GM19324 (cell line): ENCODE measurements at regions not wholly inside any gene's neighbourhood (a gene's known extent, or its start where the extent isn't known, plus 50 kb on each side); places are given as distances from the start of the nearest gene placed in this dataset.
"Not testable (repeated sequence)": the region's sequence is repeated elsewhere in the genome, so short reads cannot be mapped to it uniquely, and the experiment has no call there.

ENCODE experiments used
- ATAC-seq: cut with Tn5 transposase; IDR thresholded peaks from one replicate; pipeline ENCODE4 v1.9.1; 2021; ENCODE audit warnings: mild to moderate bottlenecking, moderate library complexity; ENCODE audit not compliant: unreplicated experiment, low FRiP score

- ATAC-seq: no peak
Observed at GRCh38 chr10:9501944-9502343, 1447.5 kb downstream of the GATA3 start.

- no peak for ATAC-seq
Observed at GRCh38 chr10:9504227-9504626, 1449.7 kb downstream of the GATA3 start.

- ATAC-seq: no peak
Observed at GRCh38 chr10:9505546-9505945, 1451.1 kb downstream of the GATA3 start.

GRCh38 chr10:9508606-9509005, 1454.1 kb downstream of the GATA3 start:
- no peak for ATAC-seq

- no peak for ATAC-seq
Observed at GRCh38 chr10:9510626-9511025, 1456.1 kb downstream of the GATA3 start.

GRCh38 chr10:9515922-9516321, 1461.4 kb downstream of the GATA3 start:
- no peak for ATAC-seq

GRCh38 chr10:9535744-9536143, 1481.3 kb downstream of the GATA3 start:
- no peak for ATAC-seq

GRCh38 chr10:9545073-9545472, 1472.6 kb upstream of the CELF2 start:
- ATAC-seq: no peak

- ATAC-seq: no peak
Observed at GRCh38 chr10:9547936-9548904, 1469.5 kb upstream of the CELF2 start.

GRCh38 chr10:9550810-9551209, 1466.9 kb upstream of the CELF2 start:
- no peak for ATAC-seq

GRCh38 chr10:9554321-9554720, 1463.4 kb upstream of the CELF2 start:
- no peak for ATAC-seq

GRCh38 chr10:9560976-9561375, 1456.7 kb upstream of the CELF2 start:
- ATAC-seq: no peak

GRCh38 chr10:9561821-9562505, 1455.7 kb upstream of the CELF2 start:
- ATAC-seq: no peak

- no peak for ATAC-seq
Observed at GRCh38 chr10:9577746-9578145, 1439.9 kb upstream of the CELF2 start.

- no peak for ATAC-seq
Observed at GRCh38 chr10:9579110-9579705, 1438.5 kb upstream of the CELF2 start.

- not testable (repeated sequence) for ATAC-seq
Observed at GRCh38 chr10:9582803-9583202, 1434.9 kb upstream of the CELF2 start.

- ATAC-seq: no peak
Observed at GRCh38 chr10:9596368-9596920, 1421.2 kb upstream of the CELF2 start.

- no peak for ATAC-seq
Observed at GRCh38 chr10:9602998-9603397, 1414.7 kb upstream of the CELF2 start.

- no peak for ATAC-seq
Observed at GRCh38 chr10:9603972-9604371, 1413.7 kb upstream of the CELF2 start.

GRCh38 chr10:9605231-9605630, 1412.4 kb upstream of the CELF2 start:
- no peak for ATAC-seq

- no peak for ATAC-seq
Observed at GRCh38 chr10:9608602-9609001, 1409.1 kb upstream of the CELF2 start.
